GM23338 (cell line): ENCODE measurements at regions not wholly inside any gene's neighbourhood (a gene's known extent, or its start where the extent isn't known, plus 50 kb on each side); places are given as distances from the start of the nearest gene placed in this dataset.

Source experiments
- ATAC-seq: fragments of 200-7000 bp; cut with Tn5 transposase; 3 replicates; pipeline ENCODE4 v1.9.1; 2020
- DNase-seq: peaks from one replicate; pipeline ENCODE4 v3.0.0-alpha.2; 2015; ENCODE audit warnings: low spot score
- H2AFZ ChIP-seq: fragments of 200-600 bp; sonication (generic); 2 replicates; pipeline ENCODE4 v1.8.0; 2016; ENCODE audit warnings: antibody characterized with exemption, mild to moderate bottlenecking, moderate library complexity
- H3F3A ChIP-seq: fragments of 200-600 bp; sonication (generic); replicated peaks from 2 replicates; pipeline ENCODE4 v1.8.0; 2017; ENCODE audit warnings: antibody characterized with exemption, mixed run types, low read depth
- H3K27ac ChIP-seq: fragments of 200-600 bp; sonication (generic); 2 replicates; pipeline ENCODE4 v1.6.1; 2016; ENCODE audit warnings: low read depth
- H3K27me3 ChIP-seq: fragments of 200-600 bp; sonication (generic); 2 replicates; pipeline ENCODE4 v1.8.0; 2016; ENCODE audit warnings: mild to moderate bottlenecking, mixed run types, moderate library complexity; ENCODE audit not compliant: insufficient read depth
- H3K36me3 ChIP-seq: fragments of 200-600 bp; sonication (generic); 2 replicates; pipeline ENCODE4 v1.8.0; 2016; ENCODE audit warnings: mild to moderate bottlenecking; ENCODE audit not compliant: insufficient read depth
- H3K4me1 ChIP-seq: fragments of 200-600 bp; sonication (generic); 2 replicates; pipeline ENCODE4 v1.8.0; 2016; ENCODE audit warnings: mild to moderate bottlenecking, moderate library complexity; ENCODE audit not compliant: insufficient read depth
- H3K4me2 ChIP-seq: fragments of 200-600 bp; sonication (generic); 2 replicates; pipeline ENCODE4 v1.7.1; 2017; ENCODE audit warnings: mixed run types
- H3K4me3 ChIP-seq: fragments of 200-600 bp; sonication (generic); 2 replicates; pipeline ENCODE4 v1.6.1; 2016; ENCODE audit warnings: mixed run types
- H3K79me2 ChIP-seq: fragments of 200-600 bp; sonication (generic); replicated peaks from 2 replicates; pipeline ENCODE4 v1.8.0; 2017; ENCODE audit warnings: mild to moderate bottlenecking; ENCODE audit not compliant: insufficient read depth
- H3K9me2 ChIP-seq: fragments of 200-600 bp; sonication (generic); 2 replicates; pipeline ENCODE4 v1.8.0; 2017; ENCODE audit not compliant: insufficient read depth
- H4K20me1 ChIP-seq: fragments of 200-600 bp; sonication (generic); replicated peaks from 2 replicates; pipeline ENCODE4 v1.8.0; 2017; ENCODE audit warnings: mild to moderate bottlenecking; ENCODE audit not compliant: insufficient read depth
- H3K27ac Mint-ChIP-seq: 2 replicates; pipeline ENCODE4 v1.8.0; 2020; ENCODE audit warnings: inconsistent platforms, mild to moderate bottlenecking, moderate library complexity, mixed read lengths
- H3K27me3 Mint-ChIP-seq: 3 replicates; pipeline ENCODE4 v1.8.0; 2022; ENCODE audit warnings: low read depth, mild to moderate bottlenecking, moderate library complexity, mixed read lengths, inconsistent platforms; ENCODE audit not compliant: insufficient read depth, poor library complexity
- H3K36me3 Mint-ChIP-seq: 3 replicates; pipeline ENCODE4 v1.8.0; 2021; ENCODE audit warnings: low read depth, mild to moderate bottlenecking, inconsistent platforms, moderate library complexity, mixed read lengths
- H3K4me1 Mint-ChIP-seq: 3 replicates; pipeline ENCODE4 v1.8.0; 2020; ENCODE audit warnings: mild to moderate bottlenecking, inconsistent platforms, mixed read lengths
- H3K4me3 Mint-ChIP-seq: 3 replicates; pipeline ENCODE4 v1.8.0; 2021; ENCODE audit warnings: moderate library complexity, mild to moderate bottlenecking, inconsistent platforms, mixed read lengths
- H3K9me3 Mint-ChIP-seq: 3 replicates; pipeline ENCODE4 v1.8.0; 2020; ENCODE audit warnings: moderate library complexity, mild to moderate bottlenecking, inconsistent platforms, mixed read lengths
- CREB1 ChIP-seq: fragments of 250-450 bp; sonication (Bioruptor Pico); IDR thresholded peaks from 2 replicates; pipeline ENCODE4 v1.5.0; 2020; ENCODE audit warnings: low read depth, mild to moderate bottlenecking, moderate library complexity
- EZH2phosphoT487 ChIP-seq: fragments of 200-600 bp; sonication (generic); IDR thresholded peaks from one replicate; pipeline ENCODE4 v1.8.1; 2018; ENCODE audit warnings: antibody characterized with exemption; ENCODE audit not compliant: unreplicated experiment
- JUNB ChIP-seq: IDR thresholded peaks from one replicate; pipeline ENCODE4 v1.6.1; 2016; ENCODE audit warnings: antibody characterized with exemption; ENCODE audit not compliant: unreplicated experiment
- NANOG ChIP-seq: IDR thresholded peaks from 2 replicates; pipeline ENCODE4 v1.6.1; 2016; ENCODE audit warnings: antibody characterized with exemption, borderline replicate concordance
- POLR2AphosphoS5 ChIP-seq: IDR thresholded peaks from 2 replicates; pipeline ENCODE4 v1.6.1; 2016; ENCODE audit warnings: antibody characterized with exemption, low read depth
- STAT1 ChIP-seq: IDR thresholded peaks from one replicate; pipeline ENCODE4 v1.6.1; 2016; ENCODE audit warnings: antibody characterized with exemption; ENCODE audit not compliant: unreplicated experiment
- ZNF114 ChIP-seq: fragments of 250-450 bp; sonication (Bioruptor Pico); IDR thresholded peaks from 2 replicates; pipeline ENCODE4 v1.5.0; 2020; ENCODE audit warnings: mild to moderate bottlenecking, moderate library complexity
- ZNF331 ChIP-seq: fragments of 250-450 bp; sonication (Bioruptor Pico); IDR thresholded peaks from 2 replicates; pipeline ENCODE4 v1.5.0; 2020; ENCODE audit warnings: low read depth, mild to moderate bottlenecking, moderate library complexity
- TF ChIP-seq, protein P1 (sequence below), 2 experiments: fragments of 200-600 bp in 1 of 2; sonication (generic) in 1 of 2; conservative IDR thresholded peaks; 2 replicates each; pipeline versions ENCODE4 v1.5.1 to v1.6.1; 2016 to 2017; ENCODE audit warnings: antibody characterized with exemption in 2 of 2, low read depth in 2 of 2, mild to moderate bottlenecking in 2 of 2, moderate library complexity in 1 of 2
- TF ChIP-seq, protein P2 (sequence below): IDR thresholded peaks from one replicate; pipeline ENCODE4 v1.6.1; 2018; ENCODE audit warnings: antibody characterized with exemption; ENCODE audit not compliant: unreplicated experiment

DNA sequence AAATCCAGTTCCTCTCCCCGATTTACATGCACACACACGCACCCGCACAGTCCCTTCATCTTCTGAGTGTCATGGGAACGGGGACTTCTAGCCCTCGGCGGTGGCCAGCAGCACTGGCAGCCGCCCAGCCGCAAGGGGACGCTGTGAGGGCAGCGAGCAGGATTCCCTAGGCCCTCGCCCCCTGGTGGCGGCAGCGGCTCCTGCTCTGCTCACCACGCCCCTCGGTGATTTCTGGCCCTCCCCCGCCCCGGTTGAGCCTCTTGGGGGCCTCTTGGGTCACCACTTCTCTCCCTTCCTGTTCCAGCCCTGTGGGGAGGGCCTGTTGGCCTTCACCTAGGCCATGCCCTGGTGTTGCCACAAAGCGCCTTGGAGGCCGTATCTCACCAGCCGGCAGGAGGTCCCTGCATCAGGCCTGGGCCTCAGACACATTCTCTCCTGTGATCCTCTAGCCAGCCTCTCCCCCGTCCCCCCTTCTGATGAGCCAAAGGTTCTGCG, 75.2 kb upstream of the KSR1 start:
- ATAC-seq = peak; percentile 97
- H3K27me3 Mint-ChIP-seq = peaks cover 17% of the 10 kb centered on the region
- H3K9me3 Mint-ChIP-seq = no peaks in the 10 kb centered on the region; the same call in 2 of the 3 replicates
- Histone ChIP-seq H3K4me2 (0 out of 2 replicates have a peak overlapping the region, but pooled peaks have one; percentile 38), H3K27ac (no peak overlapping the region), H3K4me1 (0 out of 2 replicates have a peak, but pooled peaks cover 4% of the 10 kb centered on the region), H2AFZ (peak overlapping the region; percentile 98), H3K27me3 (no peaks in the 10 kb centered on the region), H3K36me3 (no peaks in the 10 kb centered on the region), H3K9me2 (no peaks in the 10 kb centered on the region), H3F3A (no peaks in the 10 kb centered on the region), H3K79me2 (no peaks in the 10 kb centered on the region), H3K4me3 (no peak overlapping the region), H4K20me1 (no peaks in the 10 kb centered on the region)
- peak overlapping the region; percentile 44 for H3K27ac Mint-ChIP-seq
- H3K36me3 Mint-ChIP-seq = no peaks in the 10 kb centered on the region
- peaks cover 4% of the 10 kb centered on the region for H3K4me1 Mint-ChIP-seq
- no peak overlapping the region for H3K4me3 Mint-ChIP-seq
- TF ChIP-seq CREB1 (CRISPR knock-in tag) (peak; percentile 31; the same call in 1 of the 2 replicates), EZH2phosphoT487 (no peak)
- TF ChIP-seq, protein P1, sequence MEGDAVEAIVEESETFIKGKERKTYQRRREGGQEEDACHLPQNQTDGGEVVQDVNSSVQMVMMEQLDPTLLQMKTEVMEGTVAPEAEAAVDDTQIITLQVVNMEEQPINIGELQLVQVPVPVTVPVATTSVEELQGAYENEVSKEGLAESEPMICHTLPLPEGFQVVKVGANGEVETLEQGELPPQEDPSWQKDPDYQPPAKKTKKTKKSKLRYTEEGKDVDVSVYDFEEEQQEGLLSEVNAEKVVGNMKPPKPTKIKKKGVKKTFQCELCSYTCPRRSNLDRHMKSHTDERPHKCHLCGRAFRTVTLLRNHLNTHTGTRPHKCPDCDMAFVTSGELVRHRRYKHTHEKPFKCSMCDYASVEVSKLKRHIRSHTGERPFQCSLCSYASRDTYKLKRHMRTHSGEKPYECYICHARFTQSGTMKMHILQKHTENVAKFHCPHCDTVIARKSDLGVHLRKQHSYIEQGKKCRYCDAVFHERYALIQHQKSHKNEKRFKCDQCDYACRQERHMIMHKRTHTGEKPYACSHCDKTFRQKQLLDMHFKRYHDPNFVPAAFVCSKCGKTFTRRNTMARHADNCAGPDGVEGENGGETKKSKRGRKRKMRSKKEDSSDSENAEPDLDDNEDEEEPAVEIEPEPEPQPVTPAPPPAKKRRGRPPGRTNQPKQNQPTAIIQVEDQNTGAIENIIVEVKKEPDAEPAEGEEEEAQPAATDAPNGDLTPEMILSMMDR (conservative IDR thresholded peaks at IDR 0.05; ENCODE audit: low read depth in 2 of 2) = peak; percentile 98 to 100
- DNase-seq = peak; percentile 95

GRCh38 chr17:27382025-27382424, 74.2 kb upstream of the KSR1 start:
- no peaks in the 10 kb centered on the region for H4K20me1 ChIP-seq
- H3K27ac Mint-ChIP-seq = no peak overlapping the region
- no peaks in the 10 kb centered on the region for H3K36me3 ChIP-seq
- H3K9me3 Mint-ChIP-seq = no peaks in the 10 kb centered on the region; the same call in 2 of the 3 replicates
- H3K27ac ChIP-seq = no peak overlapping the region
- H3K4me3 Mint-ChIP-seq = no peak overlapping the region
- peaks cover 17% of the 10 kb centered on the region for H3K27me3 Mint-ChIP-seq
- H3K4me3 ChIP-seq = no peak overlapping the region
- no peaks in the 10 kb centered on the region for H3K27me3 ChIP-seq
- peaks cover 4% of the 10 kb centered on the region for H3K4me1 Mint-ChIP-seq
- no peaks in the 10 kb centered on the region for H3K36me3 Mint-ChIP-seq
- ATAC-seq (no peak), DNase-seq (no peak)
- H3K79me2 ChIP-seq = no peaks in the 10 kb centered on the region
- 0 out of 2 replicates have a peak, but pooled peaks cover 4% of the 10 kb centered on the region for H3K4me1 ChIP-seq
- no peaks in the 10 kb centered on the region for H3K9me2 ChIP-seq
- no peak overlapping the region for H3K4me2 ChIP-seq
- H3F3A ChIP-seq = no peaks in the 10 kb centered on the region
- no peak overlapping the region for H2AFZ ChIP-seq
- TF ChIP-seq ZNF114 (CRISPR knock-in tag) (no peak), POLR2AphosphoS5 (no peak), ZNF331 (CRISPR knock-in tag) (no peak), JUNB (no peak), NANOG (no peak), STAT1 (no peak)
- TF ChIP-seq, protein P2, sequence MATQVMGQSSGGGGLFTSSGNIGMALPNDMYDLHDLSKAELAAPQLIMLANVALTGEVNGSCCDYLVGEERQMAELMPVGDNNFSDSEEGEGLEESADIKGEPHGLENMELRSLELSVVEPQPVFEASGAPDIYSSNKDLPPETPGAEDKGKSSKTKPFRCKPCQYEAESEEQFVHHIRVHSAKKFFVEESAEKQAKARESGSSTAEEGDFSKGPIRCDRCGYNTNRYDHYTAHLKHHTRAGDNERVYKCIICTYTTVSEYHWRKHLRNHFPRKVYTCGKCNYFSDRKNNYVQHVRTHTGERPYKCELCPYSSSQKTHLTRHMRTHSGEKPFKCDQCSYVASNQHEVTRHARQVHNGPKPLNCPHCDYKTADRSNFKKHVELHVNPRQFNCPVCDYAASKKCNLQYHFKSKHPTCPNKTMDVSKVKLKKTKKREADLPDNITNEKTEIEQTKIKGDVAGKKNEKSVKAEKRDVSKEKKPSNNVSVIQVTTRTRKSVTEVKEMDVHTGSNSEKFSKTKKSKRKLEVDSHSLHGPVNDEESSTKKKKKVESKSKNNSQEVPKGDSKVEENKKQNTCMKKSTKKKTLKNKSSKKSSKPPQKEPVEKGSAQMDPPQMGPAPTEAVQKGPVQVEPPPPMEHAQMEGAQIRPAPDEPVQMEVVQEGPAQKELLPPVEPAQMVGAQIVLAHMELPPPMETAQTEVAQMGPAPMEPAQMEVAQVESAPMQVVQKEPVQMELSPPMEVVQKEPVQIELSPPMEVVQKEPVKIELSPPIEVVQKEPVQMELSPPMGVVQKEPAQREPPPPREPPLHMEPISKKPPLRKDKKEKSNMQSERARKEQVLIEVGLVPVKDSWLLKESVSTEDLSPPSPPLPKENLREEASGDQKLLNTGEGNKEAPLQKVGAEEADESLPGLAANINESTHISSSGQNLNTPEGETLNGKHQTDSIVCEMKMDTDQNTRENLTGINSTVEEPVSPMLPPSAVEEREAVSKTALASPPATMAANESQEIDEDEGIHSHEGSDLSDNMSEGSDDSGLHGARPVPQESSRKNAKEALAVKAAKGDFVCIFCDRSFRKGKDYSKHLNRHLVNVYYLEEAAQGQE = no peak
- TF ChIP-seq, protein P1 (conservative IDR thresholded peaks at IDR 0.05; ENCODE audit: low read depth in 2 of 2) = no peak
